D721Med (cell line): ENCODE measurements at regions not wholly inside any gene's neighbourhood (a gene's known extent, or its start where the extent isn't known, plus 50 kb on each side); places are given as distances from the start of the nearest gene placed in this dataset.

Source experiments
- DNase-seq: peaks from one replicate; pipeline ENCODE4 v3.0.0; 2011; ENCODE audit warnings: low spot score; ENCODE audit not compliant: insufficient read length
- FAIRE-seq: peaks from 2 replicates; lab custom pipeline; 2011; peaks lifted over from hg19 to GRCh38; lab: Jason Lieb, UNC
- TF ChIP-seq, protein P1 (sequence below): IDR thresholded peaks from 2 replicates; pipeline ENCODE4 v1.5.1; 2012; ENCODE audit warnings: mild to moderate bottlenecking, control low read depth; ENCODE audit not compliant: insufficient read depth; ENCODE audit errors: missing control alignments

DNA sequence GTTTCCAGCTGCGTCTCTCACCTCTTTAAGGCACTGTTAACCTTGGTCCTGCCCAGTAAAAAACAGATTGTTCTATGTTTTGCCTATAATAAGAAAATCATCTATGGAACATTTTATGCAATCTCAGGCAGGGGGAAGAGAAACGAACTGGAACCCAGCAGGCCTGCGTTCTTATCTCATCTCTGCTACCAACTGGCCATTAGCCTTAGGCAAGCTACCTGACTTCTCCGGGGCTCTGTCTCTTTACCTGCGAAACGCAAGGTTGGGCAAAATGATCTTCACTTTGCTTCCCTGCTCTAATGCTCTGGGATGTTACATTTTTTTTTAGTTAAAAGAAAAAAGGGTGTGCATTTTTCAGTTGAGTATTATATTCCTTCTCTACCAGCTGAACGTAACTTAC, 70.5 kb upstream of the WIPF1 start:
- DNase-seq: no peak
- FAIRE-seq: no peak
- TF ChIP-seq, protein P1, sequence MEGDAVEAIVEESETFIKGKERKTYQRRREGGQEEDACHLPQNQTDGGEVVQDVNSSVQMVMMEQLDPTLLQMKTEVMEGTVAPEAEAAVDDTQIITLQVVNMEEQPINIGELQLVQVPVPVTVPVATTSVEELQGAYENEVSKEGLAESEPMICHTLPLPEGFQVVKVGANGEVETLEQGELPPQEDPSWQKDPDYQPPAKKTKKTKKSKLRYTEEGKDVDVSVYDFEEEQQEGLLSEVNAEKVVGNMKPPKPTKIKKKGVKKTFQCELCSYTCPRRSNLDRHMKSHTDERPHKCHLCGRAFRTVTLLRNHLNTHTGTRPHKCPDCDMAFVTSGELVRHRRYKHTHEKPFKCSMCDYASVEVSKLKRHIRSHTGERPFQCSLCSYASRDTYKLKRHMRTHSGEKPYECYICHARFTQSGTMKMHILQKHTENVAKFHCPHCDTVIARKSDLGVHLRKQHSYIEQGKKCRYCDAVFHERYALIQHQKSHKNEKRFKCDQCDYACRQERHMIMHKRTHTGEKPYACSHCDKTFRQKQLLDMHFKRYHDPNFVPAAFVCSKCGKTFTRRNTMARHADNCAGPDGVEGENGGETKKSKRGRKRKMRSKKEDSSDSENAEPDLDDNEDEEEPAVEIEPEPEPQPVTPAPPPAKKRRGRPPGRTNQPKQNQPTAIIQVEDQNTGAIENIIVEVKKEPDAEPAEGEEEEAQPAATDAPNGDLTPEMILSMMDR: no peak

DNA sequence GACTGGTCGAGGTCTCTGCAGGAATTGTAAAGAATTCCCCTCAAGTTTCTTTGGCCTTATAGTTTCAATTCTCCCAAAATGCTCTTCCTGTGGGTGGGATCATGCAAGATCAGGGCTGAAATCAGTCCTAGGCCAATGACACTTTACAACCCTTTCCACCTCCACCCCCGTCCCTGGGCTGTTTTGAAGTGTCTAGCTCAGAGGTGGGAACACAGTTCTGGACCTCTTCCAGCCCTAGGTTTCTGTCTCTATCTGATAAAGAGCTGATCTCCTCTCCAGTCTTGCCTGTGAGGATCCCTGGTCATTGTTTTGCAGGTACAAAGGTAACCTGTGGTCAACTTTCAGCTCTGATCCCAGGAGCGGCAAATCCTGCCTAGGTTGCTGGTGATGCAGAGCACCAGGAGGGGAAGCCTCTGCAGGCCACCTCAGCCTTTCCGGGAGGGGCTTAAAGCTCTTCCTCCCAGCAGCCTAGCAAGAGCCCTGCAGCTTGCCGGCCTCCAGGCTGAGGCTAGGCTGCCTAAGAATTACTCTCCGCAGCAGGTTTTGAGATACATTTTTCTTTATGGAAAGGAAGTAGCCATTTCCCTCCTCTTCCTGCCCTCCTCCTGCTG, 69.8 kb upstream of the WIPF1 start:
- TF ChIP-seq, protein P1: no peak
- no peak for FAIRE-seq
- no peak for DNase-seq

DNA sequence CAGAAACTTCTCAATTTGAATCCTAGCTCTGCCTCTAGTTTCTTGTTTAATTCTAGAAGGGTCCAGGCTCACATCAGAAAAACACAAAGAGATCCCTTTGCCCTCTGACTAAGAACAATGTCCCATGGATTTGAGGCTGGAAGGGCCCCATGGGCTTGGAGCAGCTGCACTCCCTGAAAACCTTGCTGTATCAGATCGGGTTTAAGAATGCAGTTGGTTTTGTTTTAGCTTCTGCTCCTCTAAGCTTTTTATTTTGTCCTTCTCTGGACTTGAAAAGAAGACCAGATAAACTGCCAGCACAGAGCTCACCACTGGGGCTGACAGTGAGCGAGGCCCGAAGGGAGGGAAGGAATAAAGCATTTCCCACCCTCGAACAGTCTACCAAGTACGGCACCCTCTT, 69.2 kb upstream of the WIPF1 start:
- TF ChIP-seq, protein P1: no peak
- DNase-seq (no peak), FAIRE-seq (no peak)

DNA sequence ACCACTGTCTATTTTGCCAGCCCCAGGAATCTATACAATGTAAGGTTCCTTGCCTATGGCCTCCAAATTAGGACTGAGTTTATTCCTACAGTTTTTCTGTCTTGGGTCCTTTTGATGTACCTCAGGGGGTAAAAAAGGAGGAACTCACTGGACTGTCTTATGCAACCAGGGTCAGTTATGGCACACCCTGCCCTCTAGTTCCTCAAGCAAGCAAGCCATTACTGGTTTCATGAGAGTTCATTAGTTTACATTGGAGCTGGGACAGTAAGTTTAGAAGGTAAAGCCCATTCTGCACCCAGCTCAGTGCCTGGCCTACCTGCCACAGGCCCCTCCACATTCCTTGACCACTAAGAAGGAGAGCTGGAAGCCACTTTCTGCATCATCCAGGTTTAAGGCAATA, 68.7 kb upstream of the WIPF1 start:
- TF ChIP-seq, protein P1: no peak
- no peak for FAIRE-seq
- DNase-seq: no peak

DNA sequence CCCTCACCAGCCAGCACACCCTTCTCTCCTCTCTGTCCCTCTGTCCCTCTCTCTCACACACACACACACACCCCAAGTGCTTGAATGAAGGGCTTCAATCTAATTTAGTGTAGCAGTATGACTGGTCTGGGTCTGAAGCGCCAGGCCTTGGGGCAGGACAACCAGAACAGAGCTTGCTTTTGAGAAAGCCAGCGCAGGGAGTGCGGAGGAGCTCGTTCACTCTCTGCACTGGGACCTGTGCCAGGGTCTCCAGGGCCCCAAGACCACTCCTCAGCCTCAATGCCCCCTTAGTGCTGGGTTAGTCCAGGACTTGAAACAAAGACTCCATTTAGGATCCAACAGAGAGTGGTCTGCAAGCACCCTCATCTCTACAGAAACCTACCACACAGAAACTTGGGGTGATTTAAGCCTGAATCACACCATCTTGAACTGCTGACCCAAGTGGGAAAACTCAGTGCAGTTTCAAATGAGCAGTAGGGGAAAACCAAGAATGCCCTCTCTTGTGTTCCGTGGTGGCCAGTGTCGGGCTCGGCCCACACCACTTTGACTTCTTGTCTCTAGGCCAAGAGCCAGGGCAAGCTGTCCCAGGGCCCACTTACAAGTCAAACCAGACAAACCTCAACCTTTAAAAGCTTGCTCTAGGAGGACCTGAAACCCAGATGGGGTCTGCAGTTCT, 66.6 kb upstream of the WIPF1 start:
- no peak for FAIRE-seq
- TF ChIP-seq, protein P1: no peak
- DNase-seq: no peak

DNA sequence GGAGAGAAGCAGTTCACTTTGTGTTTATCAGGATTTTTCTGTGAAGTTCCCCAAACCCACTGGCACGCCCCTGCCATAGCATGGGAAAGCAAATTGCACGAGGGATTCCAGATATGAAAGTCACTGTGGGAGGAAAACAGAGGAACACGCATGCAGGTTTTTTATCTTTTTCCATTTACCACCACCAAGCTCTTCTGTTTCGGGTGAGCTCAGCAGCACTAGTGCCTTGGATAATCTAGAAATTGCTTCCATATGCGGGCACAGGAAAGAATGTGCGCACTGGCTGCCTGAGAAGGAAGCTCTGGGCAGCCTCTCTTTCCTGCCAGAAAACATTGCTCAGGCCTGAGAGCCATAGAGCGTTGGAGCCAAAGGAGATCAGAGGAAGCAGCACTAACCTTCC, 65.9 kb upstream of the WIPF1 start:
- TF ChIP-seq, protein P1: no peak
- no peak for FAIRE-seq
- DNase-seq: no peak

DNA sequence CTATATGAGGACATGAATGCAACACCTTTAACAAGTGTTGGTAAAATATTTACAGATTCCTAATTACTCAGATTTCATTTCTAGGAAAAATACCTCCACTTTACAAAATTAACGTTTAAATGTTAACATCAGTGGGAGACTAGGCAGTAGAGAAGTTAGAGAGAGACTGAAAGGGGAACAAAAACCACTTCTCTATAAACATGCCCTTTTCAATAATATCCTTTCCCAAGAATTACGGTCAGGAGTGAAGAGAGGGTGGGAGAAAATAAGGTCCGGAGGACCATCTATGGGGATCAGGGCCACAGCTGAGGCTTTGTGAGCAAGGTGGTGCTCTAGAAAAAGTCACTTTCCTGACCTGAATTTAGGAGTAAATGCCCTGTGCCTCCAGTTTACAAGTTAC, 65.3 kb upstream of the WIPF1 start:
- no peak for FAIRE-seq

More for the DNA sequence above, 65.3 kb upstream of the WIPF1 start:
- TF ChIP-seq, protein P1: no peak
- no peak for DNase-seq
